B cell (primary cell): ENCODE measurements at regions not wholly inside any gene's neighbourhood (a gene's known extent, or its start where the extent isn't known, plus 50 kb on each side); places are given as distances from the start of the nearest gene placed in this dataset.
"Not testable (repeated sequence)": the region's sequence is repeated elsewhere in the genome, so short reads cannot be mapped to it uniquely, and the experiment has no call there.

Experiments used
- ATAC-seq: fragments of 200-7000 bp; cut with Tn5 transposase; one replicate; pipeline ENCODE4 v1.10.0; 2021; ENCODE audit warnings: low read depth, mild to moderate bottlenecking, moderate number of reproducible peaks, moderate library complexity
- CTCF ChIA-PET: fragments of 350-600 bp; sonication (Branson Sonifier 250); formaldehyde crosslinking; loops from one replicate; lab custom pipeline; 2021; ENCODE audit warnings: antibody characterized with exemption, inconsistent platforms; lab: Charles Lee
- POLR2A ChIA-PET: fragments of 350-600 bp; sonication (Branson Sonifier 250); formaldehyde crosslinking; loops from one replicate; lab custom pipeline; 2021; ENCODE audit warnings: antibody characterized with exemption; lab: Charles Lee
- DNase-seq: peaks from one replicate; pipeline ENCODE4 v3.0.0; 2013
- H2AFZ ChIP-seq: 2 replicates; pipeline ENCODE4 v1.6.1; 2012; ENCODE audit warnings: mild to moderate bottlenecking, low read depth, low read length; ENCODE audit not compliant: insufficient read depth, poor library complexity, severe bottlenecking
- H3K27ac ChIP-seq, 2 donors: 1 replicate in 1 of 2; 2 replicates in 1 of 2; pipeline ENCODE4 v1.5.1; 2012 to 2013; ENCODE audit warnings: low read length in 2 of 2, mild to moderate bottlenecking in 2 of 2, moderate library complexity in 1 of 2
- H3K27me3 ChIP-seq, 4 experiments: fragments of 200-600 bp in 1 of 4; sonication (generic) in 1 of 4; replicated peaks in 1 of 4; 1 replicate in 2 of 4; 2 replicates in 2 of 4; pipeline versions ENCODE4 v1.6.1 to v1.7.0; 2013 to 2016; ENCODE audit warnings: low read length in 3 of 4, mild to moderate bottlenecking in 2 of 4, mixed read lengths in 1 of 4, moderate library complexity in 1 of 4; ENCODE audit not compliant: insufficient read depth in 4 of 4, control insufficient read depth in 3 of 4; ENCODE audit errors: control extremely low read depth in 1 of 4
- H3K36me3 ChIP-seq, 2 experiments: replicated peaks in 1 of 2; 1 replicate in 1 of 2; 2 replicates in 1 of 2; pipeline versions ENCODE4 v1.6.1 to v1.7.1; 2013; ENCODE audit warnings: low read length in 1 of 2; ENCODE audit not compliant: insufficient read depth in 2 of 2, control insufficient read depth in 1 of 2; ENCODE audit errors: control extremely low read depth in 1 of 2, extremely low read depth in 1 of 2
- H3K4me1 ChIP-seq, 2 donors: fragments of 200-600 bp in 1 of 2; sonication (generic) in 1 of 2; 1 replicate in 1 of 2; 2 replicates in 1 of 2; pipeline versions ENCODE4 v1.5.1 to v1.6.1; 2013 to 2017; ENCODE audit warnings: low read length in 2 of 2; ENCODE audit not compliant: control insufficient read depth in 2 of 2, insufficient read depth in 2 of 2
- H3K4me2 ChIP-seq: replicated peaks from 2 replicates; pipeline ENCODE3; 2012; ENCODE audit warnings: mild to moderate bottlenecking, low read depth, low read length; ENCODE audit not compliant: poor library complexity, severe bottlenecking
- H3K4me3 ChIP-seq, 5 experiments: fragments of 200-600 bp in 1 of 5; sonication (generic) in 1 of 5; 1 replicate in 3 of 5; 2 replicates in 2 of 5; pipeline versions ENCODE4 v1.5.1 to v1.7.0; 2011 to 2016; ENCODE audit warnings: low read length in 4 of 5, mild to moderate bottlenecking in 4 of 5, low read depth in 2 of 5, control low read depth in 1 of 5, moderate library complexity in 1 of 5; ENCODE audit not compliant: insufficient read depth in 1 of 5; ENCODE audit errors: control extremely low read depth in 1 of 5, extremely low read depth in 1 of 5
- H3K79me2 ChIP-seq: fragments of 200-600 bp; sonication (generic); one replicate; pipeline ENCODE4 v1.6.0; 2016; ENCODE audit warnings: low read length; ENCODE audit not compliant: control insufficient read depth, insufficient read depth
- H3K9ac ChIP-seq: fragments of 200-600 bp; sonication (generic); 2 replicates; pipeline ENCODE4 v1.6.1; 2017; ENCODE audit warnings: mild to moderate bottlenecking, low read length, moderate library complexity
- H3K9me3 ChIP-seq, 3 donors: one replicate each; pipeline versions ENCODE4 v1.6.1 to v1.7.1; 2013; ENCODE audit warnings: low read length in 2 of 3; ENCODE audit not compliant: control insufficient read depth in 2 of 3, insufficient read depth in 1 of 3; ENCODE audit errors: control extremely low read depth in 1 of 3
- H4K20me1 ChIP-seq: 2 replicates; pipeline ENCODE4 v1.6.0; 2012; ENCODE audit warnings: mild to moderate bottlenecking, low read length; ENCODE audit not compliant: insufficient read depth, control insufficient read depth, poor library complexity, severe bottlenecking
- H3K27ac Mint-ChIP-seq: one replicate; pipeline ENCODE4 v1.8.0; 2021; ENCODE audit warnings: mixed read lengths
- H3K27me3 Mint-ChIP-seq: one replicate; pipeline ENCODE4 v1.8.0; 2021; ENCODE audit warnings: mixed read lengths
- H3K4me1 Mint-ChIP-seq: one replicate; pipeline ENCODE4 v1.8.0; 2021; ENCODE audit warnings: mixed read lengths
- H3K4me3 Mint-ChIP-seq: one replicate; pipeline ENCODE4 v1.8.0; 2021; ENCODE audit warnings: mixed read lengths
- H3K9me3 Mint-ChIP-seq: one replicate; pipeline ENCODE4 v1.8.0; 2022; ENCODE audit warnings: mixed read lengths; ENCODE audit not compliant: insufficient read depth
- CTCF ChIP-seq: fragments of 200-600 bp; IDR thresholded peaks from one replicate; pipeline ENCODE4 v1.8.0; 2022; ENCODE audit warnings: antibody characterized with exemption, mild to moderate bottlenecking
- EZH2 ChIP-seq: IDR thresholded peaks from 2 replicates; pipeline ENCODE4 v1.6.1; 2012; ENCODE audit warnings: borderline replicate concordance, low read depth, mild to moderate bottlenecking, moderate library complexity, low read length; ENCODE audit not compliant: insufficient read depth, poor library complexity, severe bottlenecking
- WGBS: methylation state at CpG from one replicate; pipeline ENCODE4 v1.1.5; 2013; ENCODE audit warnings: missing lambda C conversion rate; ENCODE audit not compliant: insufficient coverage; 5-methylcytosine and 5-hydroxymethylcytosine counted together
- intact Hi-C: fragments of 100-400 bp; cut with micrococcal nuclease; formaldehyde crosslinking; loops from one replicate; pipeline ENCODE4 v1.10.0; 2022

- Histone ChIP-seq H3K27ac (no peak overlapping the region), H2AFZ (no peak overlapping the region), H3K36me3 (no peaks in the 10 kb centered on the region), H3K9me3 (no peaks in the 10 kb centered on the region), H3K4me2 (no peak overlapping the region), H4K20me1 (no peaks in the 10 kb centered on the region), H3K9ac (no peak overlapping the region), H3K27me3 (no peaks in the 10 kb centered on the region), H3K4me3 (no peak overlapping the region), H3K4me1 (no peaks in the 10 kb centered on the region), H3K79me2 (no peaks in the 10 kb centered on the region)
- H3K4me3 Mint-ChIP-seq = no peak overlapping the region
- no peak for TF ChIP-seq CTCF
- TF ChIP-seq EZH2 = no peak
- DNase-seq = no peak
- POLR2A ChIA-PET = no interaction called here
- no peaks in the 10 kb centered on the region for H3K4me1 Mint-ChIP-seq
- H3K27ac Mint-ChIP-seq = no peak overlapping the region
- no CpG with 5 or more reads among the region's 2 CpGs for WGBS
- no peak for ATAC-seq
- intact Hi-C loops = no loop called here
- no peaks in the 10 kb centered on the region for H3K9me3 Mint-ChIP-seq
- H3K27me3 Mint-ChIP-seq = peaks cover 15% of the 10 kb centered on the region
- CTCF ChIA-PET = no interaction called here
These were observed 72.1 kb upstream of the LMNTD1 start for GRCh38 chr12:25625146-25625545.

GRCh38 chr12:25629341-25629740 lies 76.3 kb upstream of the LMNTD1 start:
- no peak overlapping the region for H3K9ac ChIP-seq
- Mint-ChIP-seq H3K27me3 (peaks cover 28% of the 10 kb centered on the region), H3K4me3 (no peak overlapping the region), H3K27ac (no peak overlapping the region), H3K9me3 (no peaks in the 10 kb centered on the region), H3K4me1 (no peaks in the 10 kb centered on the region)
- no peaks in the 10 kb centered on the region for H4K20me1 ChIP-seq
- no peak for TF ChIP-seq EZH2
- no peak for TF ChIP-seq CTCF
- H3K4me3 ChIP-seq = no peak overlapping the region
- no peak overlapping the region for H2AFZ ChIP-seq
- H3K4me2 ChIP-seq = no peak overlapping the region
- H3K79me2 ChIP-seq = no peaks in the 10 kb centered on the region
- no peaks in the 10 kb centered on the region for H3K4me1 ChIP-seq
- intact Hi-C loops = no loop called here
- WGBS = 83% methylated on average over 1 of the region's 3 CpGs
- no peaks in the 10 kb centered on the region for H3K27me3 ChIP-seq
- DNase-seq (no peak), ATAC-seq (no peak)
- H3K36me3 ChIP-seq = no peaks in the 10 kb centered on the region
- no peak overlapping the region for H3K27ac ChIP-seq
- ChIA-PET POLR2A (no interaction called here), CTCF (no interaction called here)
- peaks cover 0 to 3% (median 0%) of the 10 kb centered on the region in 3 donors for H3K9me3 ChIP-seq

- POLR2A ChIA-PET, H3K79me2 ChIP-seq, H3K4me1 Mint-ChIP-seq, H3K9me3 ChIP-seq, H3K36me3 ChIP-seq, intact Hi-C loops, H3K4me1 ChIP-seq, H3K4me3 ChIP-seq, H3K4me2 ChIP-seq, H3K4me3 Mint-ChIP-seq, H4K20me1 ChIP-seq, H3K9ac ChIP-seq, H2AFZ ChIP-seq, H3K27ac ChIP-seq, CTCF ChIA-PET, H3K27me3 ChIP-seq, DNase-seq, ATAC-seq, H3K9me3 Mint-ChIP-seq, H3K27ac Mint-ChIP-seq: not testable (repeated sequence)
- peaks cover 28% of the 10 kb centered on the region for H3K27me3 Mint-ChIP-seq
- WGBS = 75% methylated on average over 7 of the region's 11 CpGs
These were observed 77.8 kb upstream of the LMNTD1 start for GRCh38 chr12:25630735-25631515.
